ENCODE measurements at regions not wholly inside any gene's neighbourhood (a gene's known extent, or its start where the extent isn't known, plus 50 kb on each side); places are given as distances from the start of the nearest gene placed in this dataset.

GRCh38 chr12:38099686-38100085, 216.9 kb upstream of the ALG10B start:
- Histone ChIP-seq H3K9me3 (peaks cover 0 to 7% of the 10 kb centered on the region in 2 donors), H3K4me3 (no peak overlapping the region), H3K27ac (no peak overlapping the region), H3K27me3 (no peaks in the 10 kb centered on the region), H3K36me3 (no peaks in the 10 kb centered on the region), H3K4me1 (no peaks in the 10 kb centered on the region)
- DNase-seq (ENCODE audit: low spot score in 2 of 2): no peak
- intact Hi-C loops (cut with DNase I): no loop called here
- no peak for TF ChIP-seq CTCF (IDR thresholded peaks at IDR 0.05)

GRCh38 chr12:38101753-38102152, 214.8 kb upstream of the ALG10B start:
- intact Hi-C loops (cut with DNase I): no loop called here
- no peak for TF ChIP-seq CTCF (IDR thresholded peaks at IDR 0.05)
- no peak for DNase-seq (ENCODE audit: low spot score in 2 of 2)
- no peaks in the 10 kb centered on the region for H3K4me1 ChIP-seq
- H3K36me3 ChIP-seq: no peaks in the 10 kb centered on the region
- peaks cover 0 to 7% of the 10 kb centered on the region in 2 donors for H3K9me3 ChIP-seq
- H3K27ac ChIP-seq: no peak overlapping the region
- no peaks in the 10 kb centered on the region for H3K27me3 ChIP-seq
- H3K4me3 ChIP-seq: no peak overlapping the region

- H3K4me1 ChIP-seq: no peaks in the 10 kb centered on the region
- peaks cover 0 to 7% of the 10 kb centered on the region in 2 donors for H3K9me3 ChIP-seq
- no peaks in the 10 kb centered on the region for H3K27me3 ChIP-seq
- DNase-seq (ENCODE audit: low spot score in 2 of 2): no peak
- intact Hi-C loops (cut with DNase I): no loop called here
- no peak for TF ChIP-seq CTCF (IDR thresholded peaks at IDR 0.05)
- no peak overlapping the region for H3K4me3 ChIP-seq
- H3K36me3 ChIP-seq: no peaks in the 10 kb centered on the region
- H3K27ac ChIP-seq: no peak overlapping the region
Observed at GRCh38 chr12:38102197-38102596, 214.4 kb upstream of the ALG10B start.

- Histone ChIP-seq H3K4me3 (no peak overlapping the region), H3K9me3 (no peaks in the 10 kb centered on the region), H3K36me3 (no peaks in the 10 kb centered on the region), H3K4me1 (no peaks in the 10 kb centered on the region), H3K27ac (no peak overlapping the region), H3K27me3 (no peaks in the 10 kb centered on the region)
- no peak for TF ChIP-seq CTCF (IDR thresholded peaks at IDR 0.05)
- DNase-seq (ENCODE audit: low spot score in 2 of 2): no peak
- intact Hi-C loops (cut with DNase I): no loop called here
Observed at GRCh38 chr12:38110026-38110699, 206.4 kb upstream of the ALG10B start.

- no peaks in the 10 kb centered on the region for H3K36me3 ChIP-seq
- H3K9me3 ChIP-seq: no peaks in the 10 kb centered on the region
- no peak overlapping the region for H3K27ac ChIP-seq
- no peaks in the 10 kb centered on the region for H3K27me3 ChIP-seq
- no peak overlapping the region for H3K4me3 ChIP-seq
- no peak for TF ChIP-seq CTCF (IDR thresholded peaks at IDR 0.05)
- no peak for DNase-seq (ENCODE audit: low spot score in 2 of 2)
- intact Hi-C loops (cut with DNase I): no loop called here
- no peaks in the 10 kb centered on the region for H3K4me1 ChIP-seq
Observed at GRCh38 chr12:38113991-38114390, 202.6 kb upstream of the ALG10B start.

- no peak for DNase-seq (ENCODE audit: low spot score in 2 of 2)
- Histone ChIP-seq H3K4me3 (no peak overlapping the region), H3K27me3 (no peaks in the 10 kb centered on the region), H3K9me3 (no peaks in the 10 kb centered on the region), H3K4me1 (no peaks in the 10 kb centered on the region), H3K36me3 (no peaks in the 10 kb centered on the region), H3K27ac (no peak overlapping the region)
- TF ChIP-seq CTCF (IDR thresholded peaks at IDR 0.05): no peak
- intact Hi-C loops (cut with DNase I): no loop called here
Observed at GRCh38 chr12:38116968-38117367, 199.6 kb upstream of the ALG10B start.
